ENCODE measurements at regions not wholly inside any gene's neighbourhood (a gene's known extent, or its start where the extent isn't known, plus 50 kb on each side); places are given as distances from the start of the nearest gene placed in this dataset.

DNA sequence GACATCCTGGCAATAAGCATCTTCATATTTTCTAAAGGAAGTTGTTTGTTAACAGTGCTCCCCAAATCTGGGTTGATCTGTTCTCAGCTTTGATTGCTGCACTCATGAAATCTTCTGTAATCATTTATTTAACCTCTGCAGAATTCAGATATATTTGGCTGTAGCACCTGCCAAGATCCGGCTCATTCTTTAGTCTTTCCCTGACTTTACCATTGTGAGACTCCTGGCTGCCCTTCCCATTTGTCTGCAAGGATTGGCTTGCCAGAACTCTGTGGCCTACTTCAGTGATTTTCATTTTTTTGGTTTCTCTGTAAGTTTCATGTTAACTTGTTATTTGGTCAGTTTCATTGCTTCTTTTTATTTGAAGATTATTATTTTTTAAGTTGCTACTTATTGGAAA lies 191.2 kb upstream of the PLXNC1 start:
- TF ChIP-seq MEIS2 (IDR thresholded peaks at IDR 0.05; ENCODE audit: partially characterized antibody) (no peak), KAT2B (IDR thresholded peaks at IDR 0.05; ENCODE audit: low read depth, low read length) (no peak), BMI1 (IDR thresholded peaks at IDR 0.05; ENCODE audit: low read length) (no peak), KDM1A (IDR thresholded peaks at IDR 0.05) (no peak), MXI1 (IDR thresholded peaks at IDR 0.05; ENCODE audit: low read depth, low read length) (no peak), ELF1 (tag; IDR thresholded peaks at IDR 0.05) (no peak), SMAD4 (CRISPR knock-in tag; conservative IDR thresholded peaks at IDR 0.05) (no peak)
- TF ChIP-seq, protein P1, sequence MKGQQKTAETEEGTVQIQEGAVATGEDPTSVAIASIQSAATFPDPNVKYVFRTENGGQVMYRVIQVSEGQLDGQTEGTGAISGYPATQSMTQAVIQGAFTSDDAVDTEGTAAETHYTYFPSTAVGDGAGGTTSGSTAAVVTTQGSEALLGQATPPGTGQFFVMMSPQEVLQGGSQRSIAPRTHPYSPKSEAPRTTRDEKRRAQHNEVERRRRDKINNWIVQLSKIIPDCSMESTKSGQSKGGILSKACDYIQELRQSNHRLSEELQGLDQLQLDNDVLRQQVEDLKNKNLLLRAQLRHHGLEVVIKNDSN (CRISPR knock-in tag; IDR thresholded peaks at IDR 0.05), result no peak
- TF ChIP-seq, protein P2, sequence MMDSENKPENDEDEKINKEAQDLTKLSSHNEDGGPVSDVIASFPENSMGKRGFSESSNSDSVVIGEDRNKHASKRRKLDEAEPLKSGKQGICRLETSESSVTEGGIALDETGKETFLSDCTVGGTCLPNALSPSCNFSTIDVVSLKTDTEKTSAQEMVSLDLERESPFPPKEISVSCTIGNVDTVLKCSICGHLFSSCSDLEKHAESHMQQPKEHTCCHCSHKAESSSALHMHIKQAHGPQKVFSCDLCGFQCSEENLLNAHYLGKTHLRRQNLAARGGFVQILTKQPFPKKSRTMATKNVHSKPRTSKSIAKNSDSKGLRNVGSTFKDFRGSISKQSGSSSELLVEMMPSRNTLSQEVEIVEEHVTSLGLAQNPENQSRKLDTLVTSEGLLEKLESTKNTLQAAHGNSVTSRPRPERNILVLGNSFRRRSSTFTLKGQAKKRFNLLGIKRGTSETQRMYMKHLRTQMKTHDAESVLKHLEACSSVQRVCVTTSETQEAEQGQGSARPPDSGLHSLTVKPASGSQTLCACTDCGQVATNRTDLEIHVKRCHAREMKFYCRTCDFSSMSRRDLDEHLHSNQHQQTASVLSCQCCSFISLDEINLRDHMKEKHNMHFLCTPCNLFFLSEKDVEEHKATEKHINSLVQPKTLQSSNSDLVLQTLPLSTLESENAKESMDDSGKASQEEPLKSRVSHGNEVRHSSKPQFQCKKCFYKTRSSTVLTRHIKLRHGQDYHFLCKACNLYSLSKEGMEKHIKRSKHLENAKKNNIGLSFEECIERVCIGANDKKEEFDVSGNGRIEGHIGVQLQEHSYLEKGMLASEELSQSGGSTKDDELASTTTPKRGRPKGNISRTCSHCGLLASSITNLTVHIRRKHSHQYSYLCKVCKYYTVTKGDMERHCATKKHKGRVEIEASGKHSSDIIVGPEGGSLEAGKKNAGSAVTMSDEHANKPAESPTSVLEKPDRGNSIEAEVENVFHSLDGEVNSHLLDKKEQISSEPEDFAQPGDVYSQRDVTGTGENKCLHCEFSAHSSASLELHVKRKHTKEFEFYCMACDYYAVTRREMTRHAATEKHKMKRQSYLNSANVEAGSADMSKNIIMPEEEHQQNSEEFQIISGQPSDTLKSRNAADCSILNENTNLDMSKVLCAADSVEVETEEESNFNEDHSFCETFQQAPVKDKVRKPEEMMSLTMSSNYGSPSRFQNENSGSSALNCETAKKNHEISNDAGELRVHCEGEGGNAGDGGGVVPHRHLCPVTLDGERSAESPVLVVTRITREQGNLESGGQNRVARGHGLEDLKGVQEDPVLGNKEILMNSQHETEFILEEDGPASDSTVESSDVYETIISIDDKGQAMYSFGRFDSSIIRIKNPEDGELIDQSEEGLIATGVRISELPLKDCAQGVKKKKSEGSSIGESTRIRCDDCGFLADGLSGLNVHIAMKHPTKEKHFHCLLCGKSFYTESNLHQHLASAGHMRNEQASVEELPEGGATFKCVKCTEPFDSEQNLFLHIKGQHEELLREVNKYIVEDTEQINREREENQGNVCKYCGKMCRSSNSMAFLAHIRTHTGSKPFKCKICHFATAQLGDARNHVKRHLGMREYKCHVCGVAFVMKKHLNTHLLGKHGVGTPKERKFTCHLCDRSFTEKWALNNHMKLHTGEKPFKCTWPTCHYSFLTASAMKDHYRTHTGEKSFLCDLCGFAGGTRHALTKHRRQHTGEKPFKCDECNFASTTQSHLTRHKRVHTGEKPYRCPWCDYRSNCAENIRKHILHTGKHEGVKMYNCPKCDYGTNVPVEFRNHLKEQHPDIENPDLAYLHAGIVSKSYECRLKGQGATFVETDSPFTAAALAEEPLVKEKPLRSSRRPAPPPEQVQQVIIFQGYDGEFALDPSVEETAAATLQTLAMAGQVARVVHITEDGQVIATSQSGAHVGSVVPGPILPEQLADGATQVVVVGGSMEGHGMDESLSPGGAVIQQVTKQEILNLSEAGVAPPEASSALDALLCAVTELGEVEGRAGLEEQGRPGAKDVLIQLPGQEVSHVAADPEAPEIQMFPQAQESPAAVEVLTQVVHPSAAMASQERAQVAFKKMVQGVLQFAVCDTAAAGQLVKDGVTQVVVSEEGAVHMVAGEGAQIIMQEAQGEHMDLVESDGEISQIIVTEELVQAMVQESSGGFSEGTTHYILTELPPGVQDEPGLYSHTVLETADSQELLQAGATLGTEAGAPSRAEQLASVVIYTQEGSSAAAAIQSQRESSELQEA (IDR thresholded peaks at IDR 0.05; ENCODE audit: low read depth), result no peak
- TF ChIP-seq, protein P3, sequence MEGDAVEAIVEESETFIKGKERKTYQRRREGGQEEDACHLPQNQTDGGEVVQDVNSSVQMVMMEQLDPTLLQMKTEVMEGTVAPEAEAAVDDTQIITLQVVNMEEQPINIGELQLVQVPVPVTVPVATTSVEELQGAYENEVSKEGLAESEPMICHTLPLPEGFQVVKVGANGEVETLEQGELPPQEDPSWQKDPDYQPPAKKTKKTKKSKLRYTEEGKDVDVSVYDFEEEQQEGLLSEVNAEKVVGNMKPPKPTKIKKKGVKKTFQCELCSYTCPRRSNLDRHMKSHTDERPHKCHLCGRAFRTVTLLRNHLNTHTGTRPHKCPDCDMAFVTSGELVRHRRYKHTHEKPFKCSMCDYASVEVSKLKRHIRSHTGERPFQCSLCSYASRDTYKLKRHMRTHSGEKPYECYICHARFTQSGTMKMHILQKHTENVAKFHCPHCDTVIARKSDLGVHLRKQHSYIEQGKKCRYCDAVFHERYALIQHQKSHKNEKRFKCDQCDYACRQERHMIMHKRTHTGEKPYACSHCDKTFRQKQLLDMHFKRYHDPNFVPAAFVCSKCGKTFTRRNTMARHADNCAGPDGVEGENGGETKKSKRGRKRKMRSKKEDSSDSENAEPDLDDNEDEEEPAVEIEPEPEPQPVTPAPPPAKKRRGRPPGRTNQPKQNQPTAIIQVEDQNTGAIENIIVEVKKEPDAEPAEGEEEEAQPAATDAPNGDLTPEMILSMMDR (IDR thresholded peaks at IDR 0.05 in 2 of 3, conservative IDR thresholded peaks at IDR 0.05 in 1 of 3; ENCODE audit: insufficient read depth in 2 of 3, low read depth in 1 of 3, low read length in 3 of 3), result no peak
- TF ChIP-seq, protein P4, sequence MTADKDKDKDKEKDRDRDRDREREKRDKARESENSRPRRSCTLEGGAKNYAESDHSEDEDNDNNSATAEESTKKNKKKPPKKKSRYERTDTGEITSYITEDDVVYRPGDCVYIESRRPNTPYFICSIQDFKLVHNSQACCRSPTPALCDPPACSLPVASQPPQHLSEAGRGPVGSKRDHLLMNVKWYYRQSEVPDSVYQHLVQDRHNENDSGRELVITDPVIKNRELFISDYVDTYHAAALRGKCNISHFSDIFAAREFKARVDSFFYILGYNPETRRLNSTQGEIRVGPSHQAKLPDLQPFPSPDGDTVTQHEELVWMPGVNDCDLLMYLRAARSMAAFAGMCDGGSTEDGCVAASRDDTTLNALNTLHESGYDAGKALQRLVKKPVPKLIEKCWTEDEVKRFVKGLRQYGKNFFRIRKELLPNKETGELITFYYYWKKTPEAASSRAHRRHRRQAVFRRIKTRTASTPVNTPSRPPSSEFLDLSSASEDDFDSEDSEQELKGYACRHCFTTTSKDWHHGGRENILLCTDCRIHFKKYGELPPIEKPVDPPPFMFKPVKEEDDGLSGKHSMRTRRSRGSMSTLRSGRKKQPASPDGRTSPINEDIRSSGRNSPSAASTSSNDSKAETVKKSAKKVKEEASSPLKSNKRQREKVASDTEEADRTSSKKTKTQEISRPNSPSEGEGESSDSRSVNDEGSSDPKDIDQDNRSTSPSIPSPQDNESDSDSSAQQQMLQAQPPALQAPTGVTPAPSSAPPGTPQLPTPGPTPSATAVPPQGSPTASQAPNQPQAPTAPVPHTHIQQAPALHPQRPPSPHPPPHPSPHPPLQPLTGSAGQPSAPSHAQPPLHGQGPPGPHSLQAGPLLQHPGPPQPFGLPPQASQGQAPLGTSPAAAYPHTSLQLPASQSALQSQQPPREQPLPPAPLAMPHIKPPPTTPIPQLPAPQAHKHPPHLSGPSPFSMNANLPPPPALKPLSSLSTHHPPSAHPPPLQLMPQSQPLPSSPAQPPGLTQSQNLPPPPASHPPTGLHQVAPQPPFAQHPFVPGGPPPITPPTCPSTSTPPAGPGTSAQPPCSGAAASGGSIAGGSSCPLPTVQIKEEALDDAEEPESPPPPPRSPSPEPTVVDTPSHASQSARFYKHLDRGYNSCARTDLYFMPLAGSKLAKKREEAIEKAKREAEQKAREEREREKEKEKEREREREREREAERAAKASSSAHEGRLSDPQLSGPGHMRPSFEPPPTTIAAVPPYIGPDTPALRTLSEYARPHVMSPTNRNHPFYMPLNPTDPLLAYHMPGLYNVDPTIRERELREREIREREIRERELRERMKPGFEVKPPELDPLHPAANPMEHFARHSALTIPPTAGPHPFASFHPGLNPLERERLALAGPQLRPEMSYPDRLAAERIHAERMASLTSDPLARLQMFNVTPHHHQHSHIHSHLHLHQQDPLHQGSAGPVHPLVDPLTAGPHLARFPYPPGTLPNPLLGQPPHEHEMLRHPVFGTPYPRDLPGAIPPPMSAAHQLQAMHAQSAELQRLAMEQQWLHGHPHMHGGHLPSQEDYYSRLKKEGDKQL (CRISPR knock-in tag; IDR thresholded peaks at IDR 0.05; ENCODE audit: borderline replicate concordance), result no peak

All from K562 (cell line).